Osteoblast (primary cell): ENCODE measurements at regions not wholly inside any gene's neighbourhood (a gene's known extent, or its start where the extent isn't known, plus 50 kb on each side); places are given as distances from the start of the nearest gene placed in this dataset.

Source experiments
- DNase-seq: peaks from one replicate; pipeline ENCODE4 v3.0.0; 2011; ENCODE audit warnings: low spot score, mixed read lengths; ENCODE audit not compliant: insufficient read length; ENCODE audit errors: missing footprints
- H2AFZ ChIP-seq: 2 replicates; pipeline ENCODE4 v1.6.0; 2011; ENCODE audit warnings: mild to moderate bottlenecking, low read length
- H3K27ac ChIP-seq: 2 replicates; pipeline ENCODE4 v1.5.1; 2011; ENCODE audit warnings: mild to moderate bottlenecking, low read depth, low read length, moderate library complexity
- H3K27me3 ChIP-seq: 2 replicates; pipeline ENCODE4 v1.6.0; 2012; ENCODE audit warnings: mild to moderate bottlenecking, control low read depth, inconsistent platforms, low read length, moderate library complexity; ENCODE audit not compliant: insufficient read depth
- H3K36me3 ChIP-seq: 2 replicates; pipeline ENCODE4 v1.5.1; 2011; ENCODE audit warnings: mild to moderate bottlenecking, low read length, control low read depth, moderate library complexity; ENCODE audit not compliant: insufficient read depth
- H3K4me1 ChIP-seq: 2 replicates; pipeline ENCODE4 v1.5.1; 2011; ENCODE audit warnings: mild to moderate bottlenecking, low read length, control low read depth, moderate library complexity; ENCODE audit not compliant: insufficient read depth
- H3K4me2 ChIP-seq: 2 replicates; pipeline ENCODE4 v1.6.0; 2011; ENCODE audit warnings: mild to moderate bottlenecking, low read length; ENCODE audit not compliant: insufficient read depth
- H3K4me3 ChIP-seq: fragments of 200-600 bp; sonication (generic); 3 replicates; pipeline ENCODE4 v1.5.1; 2012; ENCODE audit warnings: mild to moderate bottlenecking, low read length, inconsistent platforms; ENCODE audit not compliant: insufficient read depth
- H3K79me2 ChIP-seq: 2 replicates; pipeline ENCODE4 v1.6.0; 2012; ENCODE audit warnings: mild to moderate bottlenecking, low read length, control low read depth, inconsistent platforms; ENCODE audit not compliant: insufficient read depth
- H3K9me3 ChIP-seq: 2 replicates; pipeline ENCODE4 v1.5.1; 2011; ENCODE audit warnings: low read depth, low read length, control low read depth
- H4K20me1 ChIP-seq: 2 replicates; pipeline ENCODE4 v1.6.0; 2012; ENCODE audit warnings: mild to moderate bottlenecking, low read length, control low read depth; ENCODE audit not compliant: insufficient read depth
- TF ChIP-seq, protein P1 (sequence below): IDR thresholded peaks from 2 replicates; pipeline ENCODE4 v1.5.1; 2011; ENCODE audit warnings: mild to moderate bottlenecking, low read depth, low read length, moderate library complexity; ENCODE audit errors: extremely low read depth

- no peaks in the 10 kb centered on the region for H3K36me3 ChIP-seq
- H3K27me3 ChIP-seq = no peaks in the 10 kb centered on the region
- H3K27ac ChIP-seq = no peak overlapping the region
- no peaks in the 10 kb centered on the region for H3K4me1 ChIP-seq
- H2AFZ ChIP-seq = no peak overlapping the region
- H3K79me2 ChIP-seq = no peaks in the 10 kb centered on the region
- H4K20me1 ChIP-seq = no peaks in the 10 kb centered on the region
- TF ChIP-seq, protein P1, sequence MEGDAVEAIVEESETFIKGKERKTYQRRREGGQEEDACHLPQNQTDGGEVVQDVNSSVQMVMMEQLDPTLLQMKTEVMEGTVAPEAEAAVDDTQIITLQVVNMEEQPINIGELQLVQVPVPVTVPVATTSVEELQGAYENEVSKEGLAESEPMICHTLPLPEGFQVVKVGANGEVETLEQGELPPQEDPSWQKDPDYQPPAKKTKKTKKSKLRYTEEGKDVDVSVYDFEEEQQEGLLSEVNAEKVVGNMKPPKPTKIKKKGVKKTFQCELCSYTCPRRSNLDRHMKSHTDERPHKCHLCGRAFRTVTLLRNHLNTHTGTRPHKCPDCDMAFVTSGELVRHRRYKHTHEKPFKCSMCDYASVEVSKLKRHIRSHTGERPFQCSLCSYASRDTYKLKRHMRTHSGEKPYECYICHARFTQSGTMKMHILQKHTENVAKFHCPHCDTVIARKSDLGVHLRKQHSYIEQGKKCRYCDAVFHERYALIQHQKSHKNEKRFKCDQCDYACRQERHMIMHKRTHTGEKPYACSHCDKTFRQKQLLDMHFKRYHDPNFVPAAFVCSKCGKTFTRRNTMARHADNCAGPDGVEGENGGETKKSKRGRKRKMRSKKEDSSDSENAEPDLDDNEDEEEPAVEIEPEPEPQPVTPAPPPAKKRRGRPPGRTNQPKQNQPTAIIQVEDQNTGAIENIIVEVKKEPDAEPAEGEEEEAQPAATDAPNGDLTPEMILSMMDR = no peak
- H3K4me2 ChIP-seq = no peak overlapping the region
- H3K9me3 ChIP-seq = no peaks in the 10 kb centered on the region
- DNase-seq = no peak
- no peak overlapping the region for H3K4me3 ChIP-seq
Observed at GRCh38 chrX:147699061-147699460, 212.7 kb upstream of the FMR1 start.

- H4K20me1 ChIP-seq = no peaks in the 10 kb centered on the region
- no peaks in the 10 kb centered on the region for H3K27me3 ChIP-seq
- no peaks in the 10 kb centered on the region for H3K9me3 ChIP-seq
- TF ChIP-seq, protein P1 = no peak
- no peak overlapping the region for H3K27ac ChIP-seq
- no peak overlapping the region for H3K4me3 ChIP-seq
- H3K4me2 ChIP-seq = no peak overlapping the region
- H2AFZ ChIP-seq = no peak overlapping the region
- H3K4me1 ChIP-seq = no peaks in the 10 kb centered on the region
- H3K79me2 ChIP-seq = no peaks in the 10 kb centered on the region
- no peak for DNase-seq
- no peaks in the 10 kb centered on the region for H3K36me3 ChIP-seq
Observed at GRCh38 chrX:147710301-147710700, 201.4 kb upstream of the FMR1 start.

DNA sequence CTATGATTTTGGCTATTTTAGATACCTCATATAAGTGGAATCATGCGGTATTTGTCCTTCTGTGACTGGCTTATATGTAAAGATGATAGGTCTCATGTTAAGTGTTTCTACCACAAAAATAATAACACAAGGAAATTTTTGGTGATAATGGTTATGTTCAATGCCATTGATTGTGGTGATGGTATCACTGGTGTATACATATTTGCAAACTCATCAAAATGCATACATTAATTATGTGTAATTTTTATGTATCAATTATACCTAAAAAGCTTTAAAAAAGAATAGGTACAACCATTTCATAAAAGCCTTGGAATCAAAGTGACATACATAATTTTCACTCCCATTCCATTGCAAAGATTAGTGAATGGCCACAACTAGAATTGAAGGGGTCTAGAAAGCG is 178.3 kb upstream of the FMR1 start:
- no peaks in the 10 kb centered on the region for H3K9me3 ChIP-seq
- no peak for DNase-seq
- no peak overlapping the region for H3K4me2 ChIP-seq
- no peak overlapping the region for H2AFZ ChIP-seq
- no peak overlapping the region for H3K4me3 ChIP-seq
- H3K27ac ChIP-seq = no peak overlapping the region
- no peaks in the 10 kb centered on the region for H3K4me1 ChIP-seq
- H3K36me3 ChIP-seq = no peaks in the 10 kb centered on the region
- no peaks in the 10 kb centered on the region for H4K20me1 ChIP-seq
- no peaks in the 10 kb centered on the region for H3K79me2 ChIP-seq
- no peaks in the 10 kb centered on the region for H3K27me3 ChIP-seq
- TF ChIP-seq, protein P1 = no peak

DNA sequence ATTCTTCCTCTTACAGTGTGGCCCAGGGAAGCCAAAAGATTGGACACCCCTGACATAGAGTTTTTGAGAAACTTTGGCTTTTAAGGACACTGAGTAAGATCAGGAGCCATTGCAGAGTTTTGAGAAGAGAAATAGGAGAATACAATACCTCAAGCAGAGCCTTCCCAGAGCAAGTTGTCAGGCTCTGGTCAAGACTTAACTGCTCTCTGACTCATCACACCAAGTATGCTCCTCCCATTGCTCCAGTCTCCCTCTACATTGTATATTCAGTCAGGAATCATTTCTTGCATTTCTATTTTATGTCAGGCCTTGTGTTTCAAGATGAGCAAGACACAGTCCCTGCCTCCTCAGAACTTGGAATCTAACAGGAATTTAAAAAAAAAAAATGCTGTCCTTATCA is 176.4 kb upstream of the FMR1 start:
- H3K27me3 ChIP-seq = no peaks in the 10 kb centered on the region
- H3K4me3 ChIP-seq = no peak overlapping the region
- H3K36me3 ChIP-seq = no peaks in the 10 kb centered on the region
- H3K27ac ChIP-seq = no peak overlapping the region
- H2AFZ ChIP-seq = no peak overlapping the region
- no peaks in the 10 kb centered on the region for H3K4me1 ChIP-seq
- H4K20me1 ChIP-seq = no peaks in the 10 kb centered on the region
- no peaks in the 10 kb centered on the region for H3K79me2 ChIP-seq
- H3K9me3 ChIP-seq = peaks cover 3% of the 10 kb centered on the region
- TF ChIP-seq, protein P1 = no peak
- H3K4me2 ChIP-seq = no peak overlapping the region
- no peak for DNase-seq
